ENCODE measurements at regions not wholly inside any gene's neighbourhood (a gene's known extent, or its start where the extent isn't known, plus 50 kb on each side); places are given as distances from the start of the nearest gene placed in this dataset.

- DNase-seq = peak; percentile 69
These were observed 139.5 kb upstream of the PMFBP1 start for GRCh38 chr16:72311426-72311825.

- DNase-seq = no peak
These were observed 137.0 kb upstream of the PMFBP1 start for GRCh38 chr16:72309001-72309400.

GRCh38 chr16:72308396-72308795 lies 136.4 kb upstream of the PMFBP1 start:
- no peak for DNase-seq

- DNase-seq = no peak
These were observed 130.4 kb upstream of the PMFBP1 start for GRCh38 chr16:72302332-72302731.

GRCh38 chr16:72301523-72302236 lies 129.7 kb upstream of the PMFBP1 start:
- DNase-seq = no peak

- DNase-seq = no peak
These were observed 128.9 kb upstream of the PMFBP1 start for GRCh38 chr16:72300892-72301291.

- DNase-seq = no peak
These were observed 127.8 kb upstream of the PMFBP1 start for GRCh38 chr16:72299684-72300243.

GRCh38 chr16:72298961-72299360 lies 127.0 kb upstream of the PMFBP1 start:
- DNase-seq = no peak

- DNase-seq = no peak
These were observed 124.0 kb upstream of the PMFBP1 start for GRCh38 chr16:72295914-72296313.

GRCh38 chr16:72291531-72291981 lies 119.6 kb upstream of the PMFBP1 start:
- peak; percentile 99 for DNase-seq

- DNase-seq = peak; percentile 92
These were observed 119.2 kb upstream of the PMFBP1 start for GRCh38 chr16:72291121-72291520.

- no peak for DNase-seq
These were observed 115.7 kb upstream of the PMFBP1 start for GRCh38 chr16:72287649-72288048.

GRCh38 chr16:72286936-72287620 lies 115.1 kb upstream of the PMFBP1 start:
- peak; percentile 2 for DNase-seq

- DNase-seq = no peak
These were observed 113.8 kb upstream of the PMFBP1 start for GRCh38 chr16:72285728-72286127.

GRCh38 chr16:72285324-72285723 lies 113.4 kb upstream of the PMFBP1 start:
- no peak for DNase-seq

GRCh38 chr16:72284042-72284789 lies 112.3 kb upstream of the PMFBP1 start:
- DNase-seq = no peak

GRCh38 chr16:72282362-72282761 lies 110.4 kb upstream of the PMFBP1 start:
- DNase-seq = no peak

- DNase-seq = no peak
These were observed 106.3 kb upstream of the PMFBP1 start for GRCh38 chr16:72278301-72278700.

- no peak for DNase-seq
These were observed 105.8 kb upstream of the PMFBP1 start for GRCh38 chr16:72277749-72278148.

GRCh38 chr16:72271699-72272240 lies 99.8 kb upstream of the PMFBP1 start:
- DNase-seq = no peak

- DNase-seq = no peak
These were observed 98.6 kb upstream of the PMFBP1 start for GRCh38 chr16:72270531-72270930.

- DNase-seq = no peak
These were observed 94.9 kb upstream of the PMFBP1 start for GRCh38 chr16:72266836-72267235.

GRCh38 chr16:72264771-72265170 lies 92.8 kb upstream of the PMFBP1 start:
- peak; percentile 13 for DNase-seq

Data from fibroblast of skin of right quadriceps (primary cell).